ENCODE measurements at regions not wholly inside any gene's neighbourhood (a gene's known extent, or its start where the extent isn't known, plus 50 kb on each side); places are given as distances from the start of the nearest gene placed in this dataset.
"Not testable (repeated sequence)": the region's sequence is repeated elsewhere in the genome, so short reads cannot be mapped to it uniquely, and the experiment has no call there.

GRCh38 chr18:35836932-35837331, 135.5 kb upstream of the RMP24 start:
- no peak for DNase-seq (ENCODE audit: low spot score)
- TF ChIP-seq, protein P1, sequence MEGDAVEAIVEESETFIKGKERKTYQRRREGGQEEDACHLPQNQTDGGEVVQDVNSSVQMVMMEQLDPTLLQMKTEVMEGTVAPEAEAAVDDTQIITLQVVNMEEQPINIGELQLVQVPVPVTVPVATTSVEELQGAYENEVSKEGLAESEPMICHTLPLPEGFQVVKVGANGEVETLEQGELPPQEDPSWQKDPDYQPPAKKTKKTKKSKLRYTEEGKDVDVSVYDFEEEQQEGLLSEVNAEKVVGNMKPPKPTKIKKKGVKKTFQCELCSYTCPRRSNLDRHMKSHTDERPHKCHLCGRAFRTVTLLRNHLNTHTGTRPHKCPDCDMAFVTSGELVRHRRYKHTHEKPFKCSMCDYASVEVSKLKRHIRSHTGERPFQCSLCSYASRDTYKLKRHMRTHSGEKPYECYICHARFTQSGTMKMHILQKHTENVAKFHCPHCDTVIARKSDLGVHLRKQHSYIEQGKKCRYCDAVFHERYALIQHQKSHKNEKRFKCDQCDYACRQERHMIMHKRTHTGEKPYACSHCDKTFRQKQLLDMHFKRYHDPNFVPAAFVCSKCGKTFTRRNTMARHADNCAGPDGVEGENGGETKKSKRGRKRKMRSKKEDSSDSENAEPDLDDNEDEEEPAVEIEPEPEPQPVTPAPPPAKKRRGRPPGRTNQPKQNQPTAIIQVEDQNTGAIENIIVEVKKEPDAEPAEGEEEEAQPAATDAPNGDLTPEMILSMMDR (IDR thresholded peaks at IDR 0.05) = no peak
- H3K4me3 ChIP-seq = no peak overlapping the region

DNA sequence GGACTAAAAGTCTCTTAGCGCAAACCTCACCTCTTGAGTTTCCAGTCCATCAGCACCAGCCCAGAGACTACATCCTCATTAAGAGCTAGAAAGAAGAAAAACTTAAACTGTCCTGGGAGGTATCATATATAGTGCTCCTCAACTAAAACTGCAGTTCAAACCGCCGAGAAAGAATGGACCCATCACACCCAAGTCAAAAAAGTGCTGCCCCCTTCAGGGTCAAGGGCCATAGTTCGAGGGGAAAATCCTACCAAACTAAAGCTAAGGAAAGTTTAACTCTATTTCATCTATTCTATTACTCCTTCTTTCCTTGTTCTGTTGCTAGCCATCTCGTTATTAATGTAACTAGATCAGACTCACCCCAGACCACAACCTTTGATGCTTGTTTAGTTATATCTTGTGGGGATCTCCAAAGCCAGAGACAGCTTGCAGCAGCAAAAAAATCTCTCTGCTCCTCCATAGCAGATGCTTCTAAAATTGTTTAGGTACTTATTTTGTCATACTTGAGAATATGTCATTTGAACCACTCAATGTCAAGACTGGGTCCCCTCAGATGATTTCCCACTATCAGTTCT, 134.5 kb upstream of the RMP24 start:
- DNase-seq (ENCODE audit: low spot score) = no peak
- TF ChIP-seq, protein P1 (IDR thresholded peaks at IDR 0.05) = no peak
- no peak overlapping the region for H3K27ac ChIP-seq
- H3K4me3 ChIP-seq = no peak overlapping the region

More at GRCh38 chr18:35836932-35837331, 135.5 kb upstream of the RMP24 start:
- H3K27ac ChIP-seq = no peak overlapping the region

DNA sequence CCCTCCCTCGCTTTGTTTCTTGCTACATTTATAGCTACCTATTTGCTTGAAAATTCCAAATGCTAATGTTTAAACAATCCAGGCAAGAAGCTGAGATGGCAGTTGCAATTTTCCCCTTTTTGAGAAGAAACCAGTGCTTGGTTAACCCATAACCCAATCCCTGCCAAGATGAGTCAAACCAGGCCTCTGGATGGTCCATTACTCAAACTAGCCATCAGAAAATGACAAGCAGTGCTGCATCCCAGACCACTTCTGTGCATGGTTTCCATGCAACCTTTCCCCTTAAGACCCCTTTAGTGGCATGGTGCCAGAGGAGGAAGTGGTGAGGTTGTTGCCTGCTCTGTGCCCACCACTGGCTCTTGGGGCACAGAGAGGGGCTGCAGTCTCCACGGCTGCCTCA, 131.2 kb upstream of the RMP24 start:
- Histone ChIP-seq H3K4me3 (no peak overlapping the region), H3K27ac (no peak overlapping the region)
- DNase-seq (ENCODE audit: low spot score) = no peak
- TF ChIP-seq, protein P1 (IDR thresholded peaks at IDR 0.05) = no peak

DNA sequence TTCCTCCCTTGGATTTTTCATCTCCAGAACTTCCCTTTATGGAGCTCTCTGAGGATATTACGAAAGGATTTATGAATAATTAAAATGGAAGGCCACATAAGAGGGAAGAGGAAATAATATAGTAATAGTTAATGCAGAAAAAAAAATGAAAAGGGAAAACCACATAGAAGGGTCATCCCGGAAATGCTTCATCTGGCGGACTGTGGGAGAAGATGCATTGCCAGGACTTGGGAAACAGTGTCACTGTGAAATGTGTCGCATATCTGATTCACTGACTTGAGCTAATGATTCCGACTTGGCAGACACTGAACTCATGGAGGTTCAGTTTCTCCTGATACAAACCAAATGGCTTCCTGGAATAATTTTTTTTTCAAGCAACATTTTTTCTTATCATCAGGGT, 129.9 kb upstream of the RMP24 start:
- no peak for DNase-seq (ENCODE audit: low spot score)
- no peak overlapping the region for H3K4me3 ChIP-seq
- H3K27ac ChIP-seq = no peak overlapping the region
- TF ChIP-seq, protein P1 (IDR thresholded peaks at IDR 0.05) = no peak

GRCh38 chr18:35848321-35848720, 124.2 kb upstream of the RMP24 start:
- not testable (repeated sequence) for DNase-seq (ENCODE audit: low spot score); H3K4me3 ChIP-seq; H3K27ac ChIP-seq

- not testable (repeated sequence) for H3K4me3 ChIP-seq; H3K27ac ChIP-seq; DNase-seq (ENCODE audit: low spot score)
Observed at GRCh38 chr18:35849241-35849640, 123.2 kb upstream of the RMP24 start.

DNA sequence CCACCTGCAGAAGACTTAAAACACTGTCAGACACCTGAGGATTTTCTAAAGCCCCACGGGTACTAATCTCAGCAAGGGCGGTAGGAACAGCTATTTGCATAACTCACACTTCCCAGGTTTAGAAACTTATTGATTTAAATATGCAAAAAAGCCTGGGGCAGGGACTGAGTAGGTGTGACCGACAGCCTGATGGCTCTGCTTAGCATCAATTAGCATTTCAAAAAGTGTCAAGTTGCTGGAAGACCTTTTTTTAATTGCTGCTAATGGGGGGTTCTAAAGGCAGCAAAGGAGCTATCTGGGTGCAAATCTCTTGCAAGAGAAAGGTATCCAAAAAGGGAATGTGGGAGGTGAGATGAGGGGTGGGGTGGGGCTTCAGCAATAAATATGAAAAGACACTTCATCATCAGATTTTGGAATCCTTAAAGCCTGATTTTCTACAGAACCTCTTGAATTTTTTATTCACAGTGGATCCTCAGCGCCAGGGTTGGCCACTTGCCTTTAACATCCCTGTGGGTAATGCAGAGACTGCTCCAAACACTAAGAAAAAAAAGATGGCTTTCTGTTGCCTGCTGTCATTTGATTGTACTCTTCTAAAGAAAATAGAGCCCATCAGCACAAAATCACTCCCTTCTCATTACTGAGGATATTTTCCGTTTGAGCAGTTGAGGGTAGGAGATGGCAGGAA, 121.1 kb upstream of the RMP24 start:
- DNase-seq (ENCODE audit: low spot score) = no peak
- Histone ChIP-seq H3K27ac (no peak overlapping the region), H3K4me3 (no peak overlapping the region)
- TF ChIP-seq, protein P1 (IDR thresholded peaks at IDR 0.05) = no peak

DNA sequence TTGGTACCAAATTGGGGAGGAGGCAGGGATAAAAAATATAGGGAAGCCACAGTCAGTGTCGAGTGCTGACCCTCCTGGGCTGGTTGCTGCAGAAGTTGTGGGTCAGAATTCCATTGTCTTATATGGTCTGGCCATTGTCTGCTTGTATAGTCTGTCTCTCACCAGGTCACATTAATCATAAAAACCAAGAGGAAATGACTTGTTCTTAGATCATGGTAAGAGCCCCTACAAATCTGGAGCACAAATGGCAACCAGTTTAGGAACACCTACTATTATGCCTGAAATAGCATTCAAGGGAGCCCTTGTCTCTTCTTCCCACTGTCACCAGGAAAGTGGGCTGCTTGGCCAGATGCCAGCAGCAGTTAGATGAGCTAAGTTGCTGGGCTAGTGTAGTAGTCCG, 119.7 kb upstream of the RMP24 start:
- Histone ChIP-seq H3K4me3 (no peak overlapping the region), H3K27ac (no peak overlapping the region)
- no peak for DNase-seq (ENCODE audit: low spot score)
- TF ChIP-seq, protein P1 (IDR thresholded peaks at IDR 0.05) = no peak
